Neural cell (in vitro differentiated cells): ENCODE measurements at regions not wholly inside any gene's neighbourhood (a gene's known extent, or its start where the extent isn't known, plus 50 kb on each side); places are given as distances from the start of the nearest gene placed in this dataset.

Experiments
- H2AFZ ChIP-seq: fragments of 200-600, 300-800 bp; sonication (generic), shearing (Covaris generic); 2 replicates; pipeline ENCODE4 v1.6.0; 2014; ENCODE audit warnings: low read depth, mild to moderate bottlenecking, antibody characterized with exemption, low read length, moderate library complexity
- H3F3A ChIP-seq: fragments of 200-600 bp; shearing (Covaris generic); 2 replicates; pipeline ENCODE4 v1.6.1; 2016; ENCODE audit warnings: mild to moderate bottlenecking, moderate library complexity, mixed read lengths, antibody characterized with exemption, low read length; ENCODE audit not compliant: insufficient read depth, poor library complexity, severe bottlenecking
- H3K27ac ChIP-seq: fragments of 200-600, 300-800 bp; sonication (generic), shearing (Covaris generic); 2 replicates; pipeline ENCODE4 v1.5.1; 2014; ENCODE audit warnings: mild to moderate bottlenecking, low read length, moderate library complexity
- H3K27me3 ChIP-seq: fragments of 300-800, 200-600 bp; sonication (generic), shearing (Covaris generic); 2 replicates; pipeline ENCODE4 v1.6.0; 2014; ENCODE audit warnings: mild to moderate bottlenecking, low read depth, low read length, moderate library complexity; ENCODE audit not compliant: insufficient read depth
- H3K36me3 ChIP-seq: fragments of 300-800, 200-600 bp; sonication (generic), shearing (Covaris generic); 2 replicates; pipeline ENCODE4 v1.5.1; 2014; ENCODE audit warnings: mild to moderate bottlenecking, antibody characterized with exemption, low read length, moderate library complexity; ENCODE audit not compliant: insufficient read depth
- H3K4me2 ChIP-seq: fragments of 300-800, 200-600 bp; sonication (generic), shearing (Covaris generic); 2 replicates; pipeline ENCODE4 v1.6.0; 2014; ENCODE audit warnings: mild to moderate bottlenecking, low read length
- H3K4me3 ChIP-seq: fragments of 300-800, 200-600 bp; sonication (generic), shearing (Covaris generic); 2 replicates; pipeline ENCODE4 v1.5.1; 2014; ENCODE audit warnings: mild to moderate bottlenecking, low read length, moderate library complexity
- H3K79me2 ChIP-seq: fragments of 200-600 bp; shearing (Covaris generic); replicated peaks from 2 replicates; pipeline ENCODE4 v1.6.0; 2014; ENCODE audit warnings: mild to moderate bottlenecking, low read length, moderate library complexity; ENCODE audit not compliant: insufficient read depth
- H3K9ac ChIP-seq: fragments of 300-800, 200-600 bp; sonication (generic), shearing (Covaris generic); 2 replicates; pipeline ENCODE4 v1.6.1; 2016; ENCODE audit warnings: mild to moderate bottlenecking, low read length, mixed read lengths
- H3K9me2 ChIP-seq: fragments of 200-600 bp; shearing (Covaris generic); 2 replicates; pipeline ENCODE4 v1.6.1; 2016; ENCODE audit warnings: mild to moderate bottlenecking, low read length, mixed read lengths; ENCODE audit not compliant: insufficient read depth
- H3K9me3 ChIP-seq: fragments of 200-600, 300-800 bp; sonication (generic), shearing (Covaris generic); 2 replicates; pipeline ENCODE4 v1.6.1; 2016; ENCODE audit warnings: mild to moderate bottlenecking, mixed run types, low read length, moderate library complexity, mixed read lengths
- H4K20me1 ChIP-seq: fragments of 200-600 bp; shearing (Covaris generic); 2 replicates; pipeline ENCODE4 v1.6.1; 2016; ENCODE audit warnings: mild to moderate bottlenecking, mixed run types; ENCODE audit not compliant: insufficient read depth
- EP300 ChIP-seq: fragments of 450-650 bp; conservative IDR thresholded peaks from 2 replicates; pipeline ENCODE4 v1.6.1; 2014; ENCODE audit warnings: antibody characterized with exemption, mild to moderate bottlenecking, moderate library complexity; ENCODE audit not compliant: poor library complexity, severe bottlenecking
- EZH2 ChIP-seq: fragments of 200-600, 300-800 bp; shearing (Covaris generic), sonication (generic); IDR thresholded peaks from 2 replicates; pipeline ENCODE4 v1.6.1; 2014; ENCODE audit warnings: antibody characterized with exemption, low read length, borderline replicate concordance, mild to moderate bottlenecking; ENCODE audit not compliant: insufficient read depth, poor library complexity, severe bottlenecking
- MXI1 ChIP-seq: fragments of 450-650 bp; conservative IDR thresholded peaks from 2 replicates; pipeline ENCODE4 v1.6.1; 2014; ENCODE audit warnings: antibody characterized with exemption, mild to moderate bottlenecking; ENCODE audit not compliant: poor library complexity, severe bottlenecking
- POLR2AphosphoS5 ChIP-seq: IDR thresholded peaks from 2 replicates; pipeline ENCODE4 v1.6.1; 2012
- RAD21 ChIP-seq: fragments of 450-650 bp; conservative IDR thresholded peaks from 2 replicates; pipeline ENCODE4 v1.6.1; 2014; ENCODE audit warnings: antibody characterized with exemption, mild to moderate bottlenecking, moderate library complexity
- SMC3 ChIP-seq: fragments of 450-650 bp; conservative IDR thresholded peaks from 2 replicates; pipeline ENCODE4 v1.6.1; 2014; ENCODE audit warnings: antibody characterized with exemption, mild to moderate bottlenecking, moderate library complexity; ENCODE audit not compliant: poor library complexity
- TAF1 ChIP-seq: IDR thresholded peaks from 2 replicates; pipeline ENCODE4 v1.6.1; 2012; ENCODE audit warnings: low read depth
- TF ChIP-seq, protein P1 (sequence below): IDR thresholded peaks from 2 replicates; pipeline ENCODE4 v1.6.1; 2012; ENCODE audit warnings: borderline replicate concordance
- TF ChIP-seq, protein P2 (sequence below): fragments of 450-650 bp; IDR thresholded peaks from 2 replicates; pipeline ENCODE4 v1.5.1; 2014; ENCODE audit warnings: antibody characterized with exemption, mild to moderate bottlenecking, moderate library complexity; ENCODE audit not compliant: poor library complexity, severe bottlenecking

DNA sequence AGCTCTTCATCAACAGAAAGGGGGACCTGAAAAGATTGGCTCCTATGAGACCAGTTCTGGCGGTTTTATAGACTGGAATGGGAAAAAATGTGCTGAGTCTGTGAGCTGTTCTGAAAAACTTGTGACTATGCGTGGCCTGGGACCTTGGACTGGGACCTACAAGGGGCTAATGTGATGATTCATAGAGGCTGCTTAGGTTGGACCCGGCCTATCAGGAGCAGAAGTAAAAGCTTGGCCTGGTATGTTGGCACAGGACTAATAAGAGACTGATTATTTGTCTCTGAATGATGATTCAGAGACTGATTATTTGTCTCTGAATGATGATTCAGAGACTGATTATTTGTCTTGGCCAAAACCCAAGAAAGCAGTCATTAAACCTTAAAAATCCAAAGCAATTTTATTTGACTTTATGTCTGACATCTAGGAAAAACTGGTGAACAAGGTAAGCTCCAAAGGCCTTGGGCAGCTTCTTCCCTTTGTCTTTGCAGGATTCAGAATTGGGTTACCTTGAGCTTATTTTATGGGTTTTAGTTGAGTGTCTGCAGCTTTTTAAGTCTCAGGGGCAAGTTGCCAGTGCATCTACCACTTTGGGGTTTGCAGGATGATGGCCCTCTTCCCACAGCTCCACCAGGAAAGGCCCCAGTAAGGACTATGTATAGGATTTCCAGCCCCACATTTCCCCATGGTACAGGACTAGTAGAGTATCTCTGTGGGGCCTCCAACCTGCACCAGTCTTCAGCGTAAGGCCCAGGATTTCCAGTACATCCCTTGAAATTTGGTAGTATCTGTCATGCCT is 390.3 kb downstream of the KDM5D start:
- TF ChIP-seq POLR2AphosphoS5 = no peak
- TF ChIP-seq SMC3 = no peak
- no peak for TF ChIP-seq RAD21
- TF ChIP-seq, protein P1, sequence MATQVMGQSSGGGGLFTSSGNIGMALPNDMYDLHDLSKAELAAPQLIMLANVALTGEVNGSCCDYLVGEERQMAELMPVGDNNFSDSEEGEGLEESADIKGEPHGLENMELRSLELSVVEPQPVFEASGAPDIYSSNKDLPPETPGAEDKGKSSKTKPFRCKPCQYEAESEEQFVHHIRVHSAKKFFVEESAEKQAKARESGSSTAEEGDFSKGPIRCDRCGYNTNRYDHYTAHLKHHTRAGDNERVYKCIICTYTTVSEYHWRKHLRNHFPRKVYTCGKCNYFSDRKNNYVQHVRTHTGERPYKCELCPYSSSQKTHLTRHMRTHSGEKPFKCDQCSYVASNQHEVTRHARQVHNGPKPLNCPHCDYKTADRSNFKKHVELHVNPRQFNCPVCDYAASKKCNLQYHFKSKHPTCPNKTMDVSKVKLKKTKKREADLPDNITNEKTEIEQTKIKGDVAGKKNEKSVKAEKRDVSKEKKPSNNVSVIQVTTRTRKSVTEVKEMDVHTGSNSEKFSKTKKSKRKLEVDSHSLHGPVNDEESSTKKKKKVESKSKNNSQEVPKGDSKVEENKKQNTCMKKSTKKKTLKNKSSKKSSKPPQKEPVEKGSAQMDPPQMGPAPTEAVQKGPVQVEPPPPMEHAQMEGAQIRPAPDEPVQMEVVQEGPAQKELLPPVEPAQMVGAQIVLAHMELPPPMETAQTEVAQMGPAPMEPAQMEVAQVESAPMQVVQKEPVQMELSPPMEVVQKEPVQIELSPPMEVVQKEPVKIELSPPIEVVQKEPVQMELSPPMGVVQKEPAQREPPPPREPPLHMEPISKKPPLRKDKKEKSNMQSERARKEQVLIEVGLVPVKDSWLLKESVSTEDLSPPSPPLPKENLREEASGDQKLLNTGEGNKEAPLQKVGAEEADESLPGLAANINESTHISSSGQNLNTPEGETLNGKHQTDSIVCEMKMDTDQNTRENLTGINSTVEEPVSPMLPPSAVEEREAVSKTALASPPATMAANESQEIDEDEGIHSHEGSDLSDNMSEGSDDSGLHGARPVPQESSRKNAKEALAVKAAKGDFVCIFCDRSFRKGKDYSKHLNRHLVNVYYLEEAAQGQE = no peak
- TF ChIP-seq, protein P2, sequence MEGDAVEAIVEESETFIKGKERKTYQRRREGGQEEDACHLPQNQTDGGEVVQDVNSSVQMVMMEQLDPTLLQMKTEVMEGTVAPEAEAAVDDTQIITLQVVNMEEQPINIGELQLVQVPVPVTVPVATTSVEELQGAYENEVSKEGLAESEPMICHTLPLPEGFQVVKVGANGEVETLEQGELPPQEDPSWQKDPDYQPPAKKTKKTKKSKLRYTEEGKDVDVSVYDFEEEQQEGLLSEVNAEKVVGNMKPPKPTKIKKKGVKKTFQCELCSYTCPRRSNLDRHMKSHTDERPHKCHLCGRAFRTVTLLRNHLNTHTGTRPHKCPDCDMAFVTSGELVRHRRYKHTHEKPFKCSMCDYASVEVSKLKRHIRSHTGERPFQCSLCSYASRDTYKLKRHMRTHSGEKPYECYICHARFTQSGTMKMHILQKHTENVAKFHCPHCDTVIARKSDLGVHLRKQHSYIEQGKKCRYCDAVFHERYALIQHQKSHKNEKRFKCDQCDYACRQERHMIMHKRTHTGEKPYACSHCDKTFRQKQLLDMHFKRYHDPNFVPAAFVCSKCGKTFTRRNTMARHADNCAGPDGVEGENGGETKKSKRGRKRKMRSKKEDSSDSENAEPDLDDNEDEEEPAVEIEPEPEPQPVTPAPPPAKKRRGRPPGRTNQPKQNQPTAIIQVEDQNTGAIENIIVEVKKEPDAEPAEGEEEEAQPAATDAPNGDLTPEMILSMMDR = no peak
- no peak for TF ChIP-seq MXI1
- no peak for TF ChIP-seq EZH2
- no peak for TF ChIP-seq TAF1
- no peak for TF ChIP-seq EP300
- H3K27me3 ChIP-seq = no peaks in the 10 kb centered on the region
- no peak overlapping the region for H3K27ac ChIP-seq
- no peak overlapping the region for H3K9ac ChIP-seq
- H3K4me2 ChIP-seq = no peak overlapping the region
- no peak overlapping the region for H2AFZ ChIP-seq
- no peaks in the 10 kb centered on the region for H4K20me1 ChIP-seq
- H3K36me3 ChIP-seq = no peaks in the 10 kb centered on the region
- H3K4me3 ChIP-seq = no peak overlapping the region
- H3K79me2 ChIP-seq = no peaks in the 10 kb centered on the region
- no peaks in the 10 kb centered on the region for H3K9me3 ChIP-seq
- no peaks in the 10 kb centered on the region for H3F3A ChIP-seq
- H3K9me2 ChIP-seq = no peaks in the 10 kb centered on the region

- H3K79me2 ChIP-seq = no peaks in the 10 kb centered on the region
Measured at GRCh38 chrY:19351616-19352015, 392.9 kb downstream of the KDM5D start.

More at GRCh38 chrY:19351616-19352015, 392.9 kb downstream of the KDM5D start:
- Histone ChIP-seq H3K27me3 (no peaks in the 10 kb centered on the region), H3K4me3 (no peak overlapping the region), H3K36me3 (no peaks in the 10 kb centered on the region), H3F3A (no peaks in the 10 kb centered on the region), H3K9me3 (no peaks in the 10 kb centered on the region), H3K9ac (no peak overlapping the region), H3K4me2 (no peak overlapping the region), H3K27ac (no peak overlapping the region), H3K9me2 (no peaks in the 10 kb centered on the region), H4K20me1 (no peaks in the 10 kb centered on the region), H2AFZ (no peak overlapping the region)
- TF ChIP-seq TAF1 (no peak), POLR2AphosphoS5 (no peak), MXI1 (no peak), EZH2 (no peak), SMC3 (no peak), RAD21 (no peak), EP300 (no peak)
- TF ChIP-seq, protein P2 = no peak
- TF ChIP-seq, protein P1 = no peak
